NCI-H1105 treated with DMSO at 0.1 percent for 48 hours (cell line): ENCODE measurements at regions not wholly inside any gene's neighbourhood (a gene's known extent, or its start where the extent isn't known, plus 50 kb on each side); places are given as distances from the start of the nearest gene placed in this dataset.

Experiments
- DNase-seq: peaks from one replicate; lab custom pipeline; 2025; lab: John Stamatoyannopoulos, UW

- DNase-seq = no peak
Measured at GRCh38 chr3:187929112-187929816, 184.0 kb upstream of the BCL6 start.

- no peak for DNase-seq
Measured at GRCh38 chr3:187930021-187930420, 184.8 kb upstream of the BCL6 start.

GRCh38 chr3:187931101-187931500 is 185.8 kb upstream of the BCL6 start:
- DNase-seq = no peak

- no peak for DNase-seq
Measured at GRCh38 chr3:187931770-187932278, 186.6 kb upstream of the BCL6 start.

- no peak for DNase-seq
Measured at GRCh38 chr3:187932530-187932929, 187.3 kb upstream of the BCL6 start.

GRCh38 chr3:187935623-187936156 is 190.4 kb upstream of the BCL6 start:
- no peak for DNase-seq

- DNase-seq = no peak
Measured at GRCh38 chr3:187936676-187937075, 191.4 kb upstream of the BCL6 start.

GRCh38 chr3:187939891-187940290 is 194.6 kb upstream of the BCL6 start:
- DNase-seq = no peak

- DNase-seq = no peak
Measured at GRCh38 chr3:187941135-187941847, 196.0 kb upstream of the BCL6 start.

GRCh38 chr3:187941848-187942194 is 196.6 kb upstream of the BCL6 start:
- no peak for DNase-seq

GRCh38 chr3:187942658-187943241 is 197.5 kb upstream of the BCL6 start:
- no peak for DNase-seq

- no peak for DNase-seq
Measured at GRCh38 chr3:187943677-187944389, 198.6 kb upstream of the BCL6 start.

GRCh38 chr3:187944390-187945179 is 199.3 kb upstream of the BCL6 start:
- DNase-seq = no peak

- no peak for DNase-seq
Measured at GRCh38 chr3:187945374-187945773, 200.1 kb upstream of the BCL6 start.

- peak; percentile 15 for DNase-seq
Measured at GRCh38 chr3:187946163-187946691, 201.0 kb upstream of the BCL6 start.

- no peak for DNase-seq
Measured at GRCh38 chr3:187946981-187947380, 201.7 kb upstream of the BCL6 start.

GRCh38 chr3:187947927-187948682 is 202.8 kb upstream of the BCL6 start:
- DNase-seq = no peak

- DNase-seq = no peak
Measured at GRCh38 chr3:187949093-187949820, 204.0 kb upstream of the BCL6 start.

GRCh38 chr3:187950671-187951070 is 203.3 kb upstream of the LPP start:
- DNase-seq = no peak
